GM21390 (cell line): ENCODE measurements at regions not wholly inside any gene's neighbourhood (a gene's known extent, or its start where the extent isn't known, plus 50 kb on each side); places are given as distances from the start of the nearest gene placed in this dataset.

ENCODE experiments used
- ATAC-seq: cut with Tn5 transposase; IDR thresholded peaks from one replicate; pipeline ENCODE4 v1.9.1; 2021; ENCODE audit not compliant: unreplicated experiment

DNA sequence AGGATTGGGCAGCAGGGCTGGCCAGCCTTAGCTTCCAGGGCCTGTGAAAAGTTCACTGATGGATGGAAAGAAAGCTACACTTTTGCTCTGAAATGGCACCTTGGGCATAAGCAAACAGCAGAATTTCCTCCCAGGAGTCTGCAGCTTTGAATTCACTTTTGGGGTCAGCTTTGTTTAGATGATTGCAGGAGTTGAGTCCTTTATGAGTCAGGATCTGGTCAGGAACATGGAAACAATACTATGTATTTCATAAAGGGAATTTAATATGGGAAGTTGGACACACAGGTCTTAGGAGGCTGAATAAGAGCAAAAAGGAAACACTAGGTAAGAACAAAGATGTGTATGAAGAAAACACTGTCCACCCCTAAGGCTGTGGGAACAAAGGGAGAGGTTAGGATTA, 345.3 kb downstream of the TSN start:
- no peak for ATAC-seq

DNA sequence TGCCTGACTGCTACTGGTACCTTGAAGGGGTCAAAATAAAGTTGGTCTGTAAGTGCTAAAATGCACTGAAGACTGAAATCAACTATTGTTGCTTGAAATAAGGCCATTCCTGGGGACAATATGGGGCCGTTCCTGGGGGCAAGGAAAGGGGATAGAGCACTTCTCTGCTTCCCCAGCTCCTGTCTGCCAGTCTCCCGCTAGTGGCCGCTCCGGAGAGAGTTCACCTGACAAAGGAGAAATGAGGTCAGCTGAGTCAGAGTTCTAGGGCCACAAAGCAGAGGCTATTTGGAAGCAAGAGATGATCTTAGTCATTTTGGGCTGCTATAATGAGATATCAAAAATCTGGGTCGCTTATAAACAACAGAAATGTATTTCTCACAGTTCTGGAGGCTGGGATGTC, 345.9 kb downstream of the TSN start:
- ATAC-seq = no peak

DNA sequence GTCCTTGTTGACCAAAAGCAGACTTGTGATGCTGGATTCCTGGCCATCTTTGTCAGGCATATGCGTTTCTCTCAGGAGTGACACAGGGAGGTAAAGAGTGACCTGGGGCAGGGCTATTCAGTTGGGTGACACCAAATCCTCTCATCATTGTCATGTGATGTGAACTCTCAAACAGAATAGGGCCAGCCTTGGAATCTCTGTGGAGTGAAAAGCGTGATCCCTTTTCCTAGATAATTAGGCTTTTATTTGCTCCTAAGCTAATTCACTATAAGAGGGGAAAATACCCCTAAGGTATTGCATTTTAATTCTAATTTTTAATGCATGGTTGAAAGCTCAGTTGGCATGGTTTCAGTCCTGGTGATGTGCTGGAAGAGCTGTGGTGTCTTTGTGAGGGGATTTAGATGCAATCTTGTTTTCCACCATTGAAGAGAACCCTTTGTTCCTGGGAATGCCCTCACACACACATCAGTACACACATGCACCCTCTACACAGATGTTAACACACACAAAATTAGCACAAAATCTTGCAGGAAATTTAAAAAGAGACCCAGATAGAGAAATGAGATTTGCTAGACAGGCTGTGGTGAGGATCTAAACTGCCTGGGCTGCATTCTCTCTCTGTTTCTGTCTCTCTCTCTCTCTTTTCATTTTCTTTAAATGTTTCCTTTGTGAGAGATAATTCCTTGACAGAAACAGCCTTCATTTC, 349.9 kb downstream of the TSN start:
- no peak for ATAC-seq

DNA sequence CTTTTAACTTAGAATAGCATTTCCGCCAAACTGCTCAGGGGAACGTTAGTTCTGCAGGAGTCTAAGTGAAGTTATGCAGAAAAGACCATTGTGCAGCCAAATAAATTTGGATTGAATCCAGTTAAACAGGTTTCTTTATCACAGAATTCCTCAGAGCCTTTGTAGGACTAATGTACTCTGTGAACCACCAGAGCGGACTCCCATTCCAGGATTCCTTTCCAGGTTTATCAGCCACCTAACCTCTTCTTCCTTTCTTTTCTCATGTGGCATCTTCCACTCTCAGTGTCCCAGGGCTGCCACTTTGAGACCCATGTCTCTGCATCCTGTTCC, 350.4 kb downstream of the TSN start:
- no peak for ATAC-seq

DNA sequence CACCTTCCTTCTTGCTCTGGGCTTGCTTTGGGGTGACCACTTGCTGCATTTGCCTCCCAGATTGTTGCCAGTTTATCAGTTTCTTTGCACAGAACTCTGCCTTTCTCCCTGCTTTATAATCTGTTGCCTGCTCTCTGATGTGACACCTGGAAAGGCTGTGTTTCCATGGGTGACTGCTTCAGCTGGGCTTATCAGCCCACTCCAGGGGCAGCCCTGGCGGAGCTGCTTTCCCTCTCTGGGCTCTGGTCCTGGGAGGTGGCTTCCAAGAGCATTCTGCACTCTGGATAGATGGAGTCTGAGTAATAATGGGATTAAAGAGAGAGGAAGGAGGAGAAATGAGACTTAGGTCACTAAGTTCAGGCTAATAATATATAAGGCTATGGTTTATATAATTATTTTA, 352.7 kb downstream of the TSN start:
- ATAC-seq = no peak

DNA sequence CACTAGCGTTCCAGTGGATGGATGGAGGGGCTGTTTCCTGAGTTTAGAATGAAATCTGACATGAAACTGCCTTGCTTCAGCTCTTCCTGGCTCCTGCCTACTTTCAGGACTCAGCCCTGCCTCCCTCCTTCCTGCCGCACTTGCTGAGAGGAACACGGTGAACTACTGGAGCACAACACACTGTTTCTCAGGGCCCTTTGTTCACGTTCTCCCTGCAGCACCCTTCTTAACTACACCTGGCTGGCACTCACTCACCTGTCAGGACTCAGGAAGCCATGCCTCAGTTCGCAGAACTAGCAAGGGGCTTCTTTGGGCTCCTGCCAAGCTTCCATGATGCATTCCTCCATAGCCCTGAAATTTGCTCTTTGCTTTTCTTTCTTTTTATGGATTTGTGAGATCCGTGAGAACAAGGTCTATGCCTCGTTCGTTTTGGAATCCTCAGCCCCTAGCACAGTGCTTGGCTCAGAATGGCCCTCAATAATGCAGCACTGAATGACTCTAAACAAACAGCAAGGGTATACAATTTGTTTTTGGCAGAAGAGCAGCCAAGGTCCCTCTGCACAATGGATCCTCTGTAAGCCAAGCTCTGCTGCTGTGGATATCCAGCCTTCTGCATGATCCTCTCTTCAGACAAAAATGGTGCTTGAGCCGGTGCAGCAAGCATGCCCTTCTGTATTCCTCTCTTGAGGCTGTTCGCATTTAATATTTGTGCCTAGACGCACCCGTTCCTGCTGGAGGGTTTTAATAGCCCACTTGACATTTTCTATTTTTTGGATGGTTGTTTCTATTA, 357.0 kb downstream of the TSN start:
- ATAC-seq = no peak

DNA sequence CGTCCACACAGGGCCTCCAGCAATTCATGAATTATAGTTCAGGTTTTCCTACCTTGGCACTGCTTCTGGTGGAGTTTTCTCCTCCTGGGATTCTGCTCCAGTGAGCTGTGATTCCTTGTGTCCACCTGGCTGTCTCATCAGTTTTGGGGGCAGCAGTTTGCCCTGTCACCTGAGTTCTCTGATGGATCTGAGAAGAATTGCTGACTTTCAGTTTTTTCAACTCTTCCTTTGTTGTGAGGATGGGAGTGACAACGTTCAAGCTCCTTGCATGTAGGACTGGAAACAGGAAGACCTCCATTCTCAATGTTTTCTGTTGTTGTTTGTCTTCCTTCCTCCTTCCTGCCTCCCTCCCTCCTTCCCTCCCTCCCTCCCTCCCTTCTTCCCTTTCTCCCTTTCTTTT, 359.0 kb downstream of the TSN start:
- no peak for ATAC-seq

DNA sequence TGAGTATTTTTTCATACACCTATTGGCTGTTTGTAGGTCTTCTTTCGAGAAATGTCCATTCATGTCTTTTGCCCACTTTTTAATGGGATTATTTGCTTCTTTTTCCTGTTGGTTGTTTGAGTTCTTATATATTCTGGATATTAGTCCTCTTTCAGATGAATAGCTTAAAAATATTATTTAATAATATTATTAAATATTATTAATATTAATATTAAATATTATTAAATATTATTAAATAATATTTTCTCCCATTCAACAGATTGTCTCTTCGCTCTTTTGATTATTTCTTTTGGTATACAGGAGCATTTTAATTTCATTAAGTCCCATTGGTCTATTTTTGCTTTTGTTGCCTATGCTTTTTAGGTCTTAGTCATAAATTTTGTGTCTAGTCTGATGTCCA, 361.9 kb downstream of the TSN start:
- ATAC-seq = no peak

DNA sequence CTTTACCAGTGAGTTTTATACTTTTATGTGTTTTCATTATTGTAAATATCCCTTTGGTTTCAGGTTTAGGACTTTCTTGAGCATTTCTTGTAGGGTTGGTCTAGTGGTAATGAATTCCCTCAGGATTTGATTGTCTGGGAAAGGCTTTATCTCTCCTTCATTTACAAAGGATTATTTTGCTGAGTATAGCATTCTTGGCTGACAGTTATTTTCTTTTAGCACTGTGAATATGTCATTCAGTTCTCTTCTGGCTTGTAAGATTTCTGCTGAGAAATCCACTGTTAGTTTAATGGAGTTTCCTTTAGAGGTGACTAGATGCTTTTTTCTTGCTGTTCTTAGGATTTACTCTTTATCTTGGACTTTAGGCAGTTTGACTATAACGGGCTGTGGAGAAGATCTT, 373.9 kb downstream of the TSN start:
- ATAC-seq = no peak

DNA sequence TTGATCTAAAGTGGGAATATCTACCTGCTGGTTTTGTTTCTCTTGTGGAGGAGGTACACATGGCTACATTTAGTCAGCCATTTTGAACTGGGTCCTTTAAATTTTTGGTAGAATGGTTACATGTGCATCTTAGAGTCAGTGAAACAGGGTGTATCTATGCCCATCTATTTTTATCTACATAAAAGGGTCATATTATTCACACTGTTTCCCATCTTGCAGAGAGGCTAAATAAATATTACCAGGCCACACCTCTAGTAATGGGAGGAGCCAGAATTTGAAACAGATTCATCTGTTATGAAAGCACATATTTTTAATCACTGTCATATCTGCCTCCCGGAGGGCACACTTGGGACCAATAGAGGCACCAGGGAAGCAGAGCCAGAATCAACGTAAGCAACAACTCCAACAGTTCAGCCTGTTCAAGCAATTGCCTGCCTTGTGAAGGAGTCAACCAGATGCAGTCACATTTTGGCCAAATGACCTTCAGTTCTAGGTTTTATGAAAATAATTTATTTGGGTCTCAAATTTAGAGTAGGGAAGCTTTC, 376.8 kb downstream of the TSN start:
- no peak for ATAC-seq

DNA sequence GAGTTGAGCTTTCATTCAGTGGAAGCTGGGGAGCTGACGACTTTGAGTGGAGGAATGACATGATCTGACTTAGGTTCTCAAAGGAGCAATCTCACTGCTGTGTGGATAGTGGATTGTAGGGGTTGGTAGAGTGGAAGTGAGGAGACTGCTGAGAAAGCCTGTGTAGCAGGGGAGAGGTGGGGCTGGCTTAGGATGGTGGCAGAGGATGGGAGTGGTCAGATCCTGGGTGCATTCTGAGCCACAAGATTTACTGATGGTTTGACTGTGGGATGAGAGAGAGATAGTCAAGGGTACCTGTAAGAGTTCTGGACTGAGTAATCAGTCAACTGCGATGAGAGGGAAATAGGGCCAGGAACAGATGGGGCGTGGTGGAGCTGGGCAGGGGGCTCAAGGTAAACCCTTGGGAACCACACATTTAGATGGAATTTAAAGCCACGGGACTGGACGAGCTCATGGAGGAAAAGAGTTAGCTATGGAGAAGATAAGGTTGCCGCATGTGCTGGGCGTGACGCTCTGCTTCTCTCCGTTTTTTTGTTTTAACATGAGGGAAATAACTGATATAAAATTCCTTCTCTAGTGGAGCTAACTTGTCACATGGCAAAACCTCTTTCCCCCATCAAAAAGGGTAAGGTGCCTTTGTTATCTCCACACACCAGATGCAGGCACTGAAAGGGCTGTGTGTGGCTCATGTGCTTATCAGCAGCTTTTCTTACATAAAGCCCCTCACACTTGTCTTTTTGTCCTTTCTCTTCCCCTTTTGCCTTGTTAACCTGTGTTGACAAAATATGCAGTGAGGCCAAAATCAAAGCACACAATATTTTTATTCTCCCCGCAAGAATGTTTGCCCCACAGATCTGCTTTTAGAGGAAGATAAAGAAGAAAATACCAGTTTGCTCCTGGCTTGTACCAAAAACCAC, 379.8 kb downstream of the TSN start:
- ATAC-seq = no peak

DNA sequence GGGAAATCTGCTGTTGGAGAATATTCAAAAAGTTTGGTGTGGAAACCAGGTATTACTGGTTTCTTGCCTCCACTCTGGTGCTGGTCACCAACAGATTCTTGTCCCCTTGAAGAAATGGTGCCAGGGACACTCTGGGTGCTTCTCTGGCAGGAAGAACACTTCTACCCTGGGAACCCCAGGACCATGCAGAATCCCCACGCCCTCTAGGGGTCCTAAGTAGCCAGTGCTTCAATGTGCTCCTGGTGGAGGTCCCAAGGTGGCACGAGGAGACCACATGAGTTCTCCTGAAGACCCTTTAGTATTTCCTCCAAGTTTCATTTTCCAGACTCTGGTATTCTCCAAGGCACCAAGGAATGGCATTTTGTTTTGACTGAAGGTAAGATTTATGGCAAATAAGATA, 380.6 kb downstream of the TSN start:
- ATAC-seq = no peak

DNA sequence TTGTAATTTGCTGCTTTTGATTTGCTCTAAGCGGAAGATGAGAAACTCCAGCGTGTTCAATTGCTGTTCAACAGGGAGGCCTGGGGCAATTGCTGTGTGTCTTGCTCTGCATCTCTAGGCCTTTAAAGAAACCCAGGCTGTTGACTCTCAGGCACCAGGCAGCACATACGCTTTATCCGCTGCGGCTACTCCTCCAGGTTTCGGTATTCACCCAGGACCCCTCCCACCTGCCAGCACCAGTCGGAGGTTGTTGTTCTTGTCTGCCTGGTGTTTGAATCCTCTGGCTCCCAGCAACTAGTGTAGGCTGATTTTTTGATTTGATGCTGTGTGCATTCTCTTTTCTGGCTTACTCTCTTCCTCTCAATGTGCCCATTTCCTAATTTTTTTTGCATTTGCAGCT, 383.1 kb downstream of the TSN start:
- ATAC-seq = no peak

DNA sequence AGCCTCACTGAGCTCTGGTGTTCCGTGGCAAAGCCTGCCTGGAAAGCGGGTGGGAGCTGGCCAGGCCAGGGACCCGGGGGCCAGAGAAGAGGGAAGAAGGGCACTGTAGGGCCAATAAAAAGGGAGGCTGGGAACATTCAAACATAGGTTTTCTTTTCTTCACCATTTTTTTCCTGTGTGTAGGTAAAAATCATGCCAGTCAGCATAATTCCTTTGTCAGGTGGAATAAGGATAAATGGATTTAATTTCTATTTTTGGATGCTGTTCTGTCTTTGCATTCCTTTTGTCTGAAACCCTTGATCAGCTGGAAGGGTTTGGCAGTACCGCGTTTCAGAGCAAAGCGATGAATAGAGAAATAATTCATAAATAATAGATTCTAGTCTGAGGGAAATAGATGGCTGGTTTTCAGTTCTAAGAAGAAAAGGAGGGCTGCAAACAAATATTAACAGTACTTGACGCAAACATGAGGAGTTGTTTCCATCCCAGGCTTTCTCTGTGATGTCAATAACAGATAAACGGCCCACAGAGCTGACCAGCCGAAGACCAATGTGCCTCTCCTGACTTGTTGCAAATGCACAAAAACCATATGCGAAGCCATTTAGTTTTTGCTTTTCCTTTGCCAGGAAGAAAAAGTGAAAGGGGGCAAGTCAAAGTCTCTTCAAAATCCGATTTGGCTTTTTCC, 384.4 kb downstream of the TSN start:
- ATAC-seq = no peak

DNA sequence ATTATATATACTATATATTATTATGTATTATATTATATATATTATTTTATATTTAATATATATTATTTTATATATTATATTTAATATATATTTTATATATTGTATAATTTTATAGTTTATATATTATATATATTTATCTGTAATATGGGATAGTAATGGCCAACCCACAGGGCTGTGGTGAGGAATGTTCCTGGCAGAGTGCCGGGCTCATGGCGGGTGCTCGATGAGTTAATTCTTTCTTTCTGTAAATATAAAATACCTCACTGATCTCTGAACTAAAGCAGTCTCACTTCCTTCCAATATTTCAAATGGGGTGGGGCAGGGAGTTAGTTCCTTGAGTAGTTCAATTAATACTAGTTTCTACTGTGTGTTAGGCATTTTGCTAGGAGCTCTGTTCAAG, 389.4 kb downstream of the TSN start:
- ATAC-seq = no peak

DNA sequence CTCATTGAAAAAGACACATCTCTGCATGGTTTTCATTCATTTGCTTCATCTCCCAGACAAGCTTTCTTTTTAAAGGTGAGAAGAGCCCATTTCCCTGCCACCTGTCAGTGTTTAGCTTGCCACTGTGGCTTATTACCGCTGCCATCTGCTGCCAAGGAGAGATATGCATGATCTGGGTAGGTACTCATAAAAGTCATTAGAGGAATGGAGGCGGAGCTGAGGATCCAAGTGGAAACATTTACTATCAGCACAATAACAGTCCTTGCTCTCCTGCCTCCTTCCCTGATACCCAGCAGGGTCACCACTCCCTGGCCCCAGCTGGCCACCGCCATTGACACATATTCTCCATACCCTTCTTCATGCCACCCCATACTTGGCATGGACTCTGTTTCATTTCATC, 390.4 kb downstream of the TSN start:
- ATAC-seq = no peak

DNA sequence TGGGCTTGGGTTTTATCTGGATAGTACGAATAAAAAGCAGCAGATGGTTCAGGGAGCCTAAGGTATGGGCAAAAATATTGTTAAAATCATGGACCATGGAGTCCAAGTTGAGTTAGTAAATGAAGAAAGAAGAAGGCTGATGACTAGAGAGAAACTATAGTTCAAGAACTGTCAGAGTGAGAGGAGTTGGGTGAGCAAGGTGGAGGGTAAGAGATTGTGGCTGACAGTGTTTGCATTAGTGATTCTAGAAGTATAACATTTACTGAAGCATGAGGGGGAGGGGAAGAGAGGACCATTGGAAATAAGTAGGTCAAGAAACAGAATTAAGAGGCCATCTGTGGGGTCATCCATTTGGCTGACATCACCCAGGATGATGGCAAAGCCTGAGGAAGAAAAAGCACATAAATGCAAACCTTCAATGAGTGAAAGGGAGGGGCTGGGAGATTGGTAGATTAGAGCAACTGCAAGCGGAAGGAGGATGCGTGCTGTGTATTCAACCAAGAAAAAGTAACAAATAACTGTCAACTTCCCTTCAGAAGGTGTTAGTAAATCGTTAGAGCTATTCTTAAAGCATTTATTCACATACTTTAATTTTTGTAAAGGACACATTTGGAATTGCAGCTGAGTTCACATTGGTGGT, 392.8 kb downstream of the TSN start:
- no peak for ATAC-seq

DNA sequence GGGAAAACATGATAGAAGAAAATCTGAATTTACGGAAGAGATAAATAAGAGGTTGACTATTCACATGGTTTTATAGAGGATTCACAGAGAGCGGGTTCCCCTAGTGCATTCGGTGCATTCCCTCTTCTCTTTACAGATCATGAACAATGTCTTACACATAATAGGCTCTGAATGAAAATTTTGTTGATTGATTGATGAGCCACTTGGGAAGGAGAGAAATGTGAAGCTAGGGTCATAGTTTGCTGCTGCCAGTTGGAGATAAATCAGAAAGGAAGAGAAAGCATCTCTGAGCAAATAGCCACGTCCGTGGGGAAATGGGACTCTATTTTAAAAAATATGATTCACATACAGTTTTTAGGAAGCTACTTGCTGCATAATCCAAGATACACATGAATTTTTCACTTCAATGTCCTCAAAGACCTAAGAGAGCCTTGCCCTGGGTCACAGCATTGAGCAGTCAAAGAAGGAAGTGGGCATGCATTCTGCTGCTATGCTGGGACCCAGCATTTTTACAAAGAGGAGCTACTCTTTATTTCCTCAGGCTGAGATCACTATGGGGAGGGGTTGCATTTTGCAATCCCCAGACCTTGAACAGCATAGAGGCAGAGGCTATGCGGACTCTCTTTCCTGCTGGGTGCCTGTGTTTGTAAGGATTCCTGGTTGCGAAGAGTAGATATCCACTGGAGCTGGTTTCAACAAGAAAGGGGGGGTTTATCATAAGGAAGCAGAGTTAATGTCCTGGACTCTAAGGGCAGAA, 395.3 kb downstream of the TSN start:
- ATAC-seq = no peak

DNA sequence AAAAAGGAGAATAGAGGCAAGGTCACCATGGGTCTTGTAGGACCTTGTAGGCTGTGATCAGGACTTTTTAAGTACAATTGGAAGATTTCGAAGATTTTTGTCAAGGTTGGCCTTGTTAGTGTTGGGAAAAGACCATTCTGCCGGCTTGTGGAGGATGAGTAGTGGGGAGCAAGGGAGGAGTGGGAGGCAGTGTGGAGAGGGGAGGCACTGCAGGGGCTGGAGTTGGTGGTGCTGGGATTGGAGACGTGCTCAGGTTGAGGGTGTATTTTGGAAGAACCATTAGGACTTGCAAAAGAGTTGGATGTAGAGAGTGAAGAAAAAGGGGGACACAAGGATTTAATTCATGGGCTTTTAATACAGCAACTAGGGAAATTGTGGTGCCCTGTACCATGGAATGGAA, 397.1 kb downstream of the TSN start:
- ATAC-seq = no peak
